ENCODE measurements at regions not wholly inside any gene's neighbourhood (a gene's known extent, or its start where the extent isn't known, plus 50 kb on each side); places are given as distances from the start of the nearest gene placed in this dataset.

DNA sequence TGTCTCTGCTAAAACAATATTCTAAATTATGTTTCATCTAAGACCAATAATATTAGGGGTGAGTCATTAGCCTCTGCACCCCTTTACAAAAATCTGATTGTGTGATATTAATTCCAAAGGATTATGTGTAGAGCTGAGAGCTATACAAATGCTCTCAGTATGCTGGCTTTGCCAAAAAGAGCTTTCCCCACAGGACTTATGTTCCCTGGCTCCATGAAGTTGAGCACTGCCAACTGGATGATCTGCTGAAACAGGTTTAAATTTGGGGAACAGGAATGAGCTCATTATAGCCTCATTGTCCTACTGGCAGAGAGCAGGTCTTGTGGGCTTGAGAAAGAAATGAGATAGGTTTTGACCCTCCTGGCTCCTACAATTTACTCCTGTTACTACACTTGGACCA lies 347.8 kb upstream of the LMCD1 start:
- Histone ChIP-seq H3K27me3 (ENCODE audit: control insufficient read depth, low read length) (no peaks in the 10 kb centered on the region), H3K4me1 (ENCODE audit: control insufficient read depth, low read length) (no peaks in the 10 kb centered on the region), H4K20me1 (ENCODE audit: control insufficient read depth, insufficient read depth, low read depth, low read length) (no peaks in the 10 kb centered on the region), H3K4me2 (ENCODE audit: low read length) (no peak overlapping the region), H3K9me3 (ENCODE audit: control insufficient read depth, insufficient read depth, low read length) (no peaks in the 10 kb centered on the region), H3F3A (ENCODE audit: control insufficient read depth, insufficient read depth) (no peaks in the 10 kb centered on the region), H3K79me2 (ENCODE audit: control insufficient read depth, low read length) (no peaks in the 10 kb centered on the region), H3K4me3 (ENCODE audit: low read length) (no peak overlapping the region), H3K27ac (ENCODE audit: low read depth, low read length) (no peak overlapping the region), H3K9me2 (replicated peaks; ENCODE audit: control insufficient read depth, low read length) (no peaks in the 10 kb centered on the region), H3K36me3 (ENCODE audit: control insufficient read depth, low read length) (no peaks in the 10 kb centered on the region)
- TF ChIP-seq EZH2phosphoT487 (IDR thresholded peaks at IDR 0.05; ENCODE audit: borderline replicate concordance, low read length) = no peak
- TF ChIP-seq, protein P1, sequence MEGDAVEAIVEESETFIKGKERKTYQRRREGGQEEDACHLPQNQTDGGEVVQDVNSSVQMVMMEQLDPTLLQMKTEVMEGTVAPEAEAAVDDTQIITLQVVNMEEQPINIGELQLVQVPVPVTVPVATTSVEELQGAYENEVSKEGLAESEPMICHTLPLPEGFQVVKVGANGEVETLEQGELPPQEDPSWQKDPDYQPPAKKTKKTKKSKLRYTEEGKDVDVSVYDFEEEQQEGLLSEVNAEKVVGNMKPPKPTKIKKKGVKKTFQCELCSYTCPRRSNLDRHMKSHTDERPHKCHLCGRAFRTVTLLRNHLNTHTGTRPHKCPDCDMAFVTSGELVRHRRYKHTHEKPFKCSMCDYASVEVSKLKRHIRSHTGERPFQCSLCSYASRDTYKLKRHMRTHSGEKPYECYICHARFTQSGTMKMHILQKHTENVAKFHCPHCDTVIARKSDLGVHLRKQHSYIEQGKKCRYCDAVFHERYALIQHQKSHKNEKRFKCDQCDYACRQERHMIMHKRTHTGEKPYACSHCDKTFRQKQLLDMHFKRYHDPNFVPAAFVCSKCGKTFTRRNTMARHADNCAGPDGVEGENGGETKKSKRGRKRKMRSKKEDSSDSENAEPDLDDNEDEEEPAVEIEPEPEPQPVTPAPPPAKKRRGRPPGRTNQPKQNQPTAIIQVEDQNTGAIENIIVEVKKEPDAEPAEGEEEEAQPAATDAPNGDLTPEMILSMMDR (IDR thresholded peaks at IDR 0.05; ENCODE audit: low read depth, low read length, poor library complexity, severe bottlenecking) = no peak

DNA sequence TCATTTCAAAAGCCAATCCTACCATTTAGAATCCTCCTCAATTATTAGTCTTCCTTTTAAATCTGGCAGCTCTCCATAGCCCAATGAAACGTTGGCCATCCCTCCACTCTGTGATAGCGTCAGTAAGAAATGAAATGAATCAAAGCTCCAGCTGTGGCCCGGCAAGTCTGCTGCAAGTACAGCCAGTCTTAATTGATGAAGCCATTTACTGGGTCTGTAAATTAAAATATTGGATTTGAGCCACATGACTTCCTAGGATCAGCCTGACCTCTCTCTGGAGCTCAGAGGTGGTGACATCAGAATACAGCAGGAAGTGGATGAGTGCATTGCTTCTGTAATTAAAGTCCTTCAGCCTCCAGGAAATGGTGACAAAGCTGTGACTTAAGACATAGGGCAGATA lies 347.0 kb upstream of the LMCD1 start:
- Histone ChIP-seq H3K36me3 (ENCODE audit: control insufficient read depth, low read length) (no peaks in the 10 kb centered on the region), H3K9me2 (replicated peaks; ENCODE audit: control insufficient read depth, low read length) (no peaks in the 10 kb centered on the region), H3K79me2 (ENCODE audit: control insufficient read depth, low read length) (no peaks in the 10 kb centered on the region), H3K4me1 (ENCODE audit: control insufficient read depth, low read length) (no peaks in the 10 kb centered on the region), H3F3A (ENCODE audit: control insufficient read depth, insufficient read depth) (no peaks in the 10 kb centered on the region), H4K20me1 (ENCODE audit: control insufficient read depth, insufficient read depth, low read depth, low read length) (no peaks in the 10 kb centered on the region), H3K27me3 (ENCODE audit: control insufficient read depth, low read length) (no peaks in the 10 kb centered on the region), H3K4me2 (ENCODE audit: low read length) (no peak overlapping the region), H3K9me3 (ENCODE audit: control insufficient read depth, insufficient read depth, low read length) (no peaks in the 10 kb centered on the region), H3K4me3 (ENCODE audit: low read length) (no peak overlapping the region), H3K27ac (ENCODE audit: low read depth, low read length) (no peak overlapping the region)
- TF ChIP-seq, protein P1 (IDR thresholded peaks at IDR 0.05; ENCODE audit: low read depth, low read length, poor library complexity, severe bottlenecking) = no peak

DNA sequence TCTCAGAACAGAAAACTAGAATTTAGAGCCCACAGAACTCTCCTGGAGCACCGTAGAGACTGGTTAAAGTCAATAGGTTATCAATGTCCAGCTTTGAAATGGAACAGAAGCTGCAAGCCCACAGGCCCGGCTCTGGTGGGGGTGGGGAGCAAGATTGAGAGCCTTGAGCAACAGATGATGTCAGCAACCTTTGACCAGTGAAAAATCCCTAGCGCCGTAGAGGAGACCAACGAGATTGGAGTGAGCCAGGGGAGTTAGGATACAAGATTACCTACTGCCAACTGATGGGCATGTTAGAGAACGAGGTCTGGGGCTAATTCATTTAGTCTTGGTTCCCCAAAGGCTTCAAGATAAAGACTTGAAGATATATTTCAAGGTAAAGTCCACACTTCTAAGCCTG lies 345.5 kb upstream of the LMCD1 start:
- H3K4me2 ChIP-seq (ENCODE audit: low read length) = no peak overlapping the region
- no peaks in the 10 kb centered on the region for H3K9me2 ChIP-seq (replicated peaks; ENCODE audit: control insufficient read depth, low read length)
- no peaks in the 10 kb centered on the region for H4K20me1 ChIP-seq (ENCODE audit: control insufficient read depth, insufficient read depth, low read depth, low read length)
- H3K4me3 ChIP-seq (ENCODE audit: low read length) = no peak overlapping the region
- H3K4me1 ChIP-seq (ENCODE audit: control insufficient read depth, low read length) = no peaks in the 10 kb centered on the region
- no peaks in the 10 kb centered on the region for H3K9me3 ChIP-seq (ENCODE audit: control insufficient read depth, insufficient read depth, low read length)
- H3K36me3 ChIP-seq (ENCODE audit: control insufficient read depth, low read length) = no peaks in the 10 kb centered on the region
- H3F3A ChIP-seq (ENCODE audit: control insufficient read depth, insufficient read depth) = no peaks in the 10 kb centered on the region
- no peaks in the 10 kb centered on the region for H3K27me3 ChIP-seq (ENCODE audit: control insufficient read depth, low read length)
- TF ChIP-seq, protein P1 (IDR thresholded peaks at IDR 0.05; ENCODE audit: low read depth, low read length, poor library complexity, severe bottlenecking) = no peak
- no peak for TF ChIP-seq EZH2phosphoT487 (IDR thresholded peaks at IDR 0.05; ENCODE audit: borderline replicate concordance, low read length)
- H3K79me2 ChIP-seq (ENCODE audit: control insufficient read depth, low read length) = no peaks in the 10 kb centered on the region
- no peak overlapping the region for H3K27ac ChIP-seq (ENCODE audit: low read depth, low read length)

DNA sequence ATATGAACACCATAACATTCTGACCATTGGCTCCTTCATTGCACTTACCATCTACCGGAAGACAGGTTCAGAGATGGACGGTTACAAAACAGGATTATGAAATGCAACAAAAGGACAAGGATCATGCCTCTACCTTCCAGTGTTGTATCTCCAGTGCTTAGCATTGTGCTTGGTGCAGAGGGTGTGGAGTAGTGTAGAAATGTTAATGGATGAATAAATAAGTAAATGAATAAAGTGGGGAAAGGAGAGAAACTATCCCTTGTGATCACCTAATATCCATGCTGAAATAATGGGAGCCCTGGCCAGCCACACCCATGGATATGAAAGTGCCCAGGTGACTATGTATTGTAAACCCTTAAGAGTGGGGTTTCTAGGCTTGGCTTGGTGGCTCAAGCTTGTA lies 344.8 kb upstream of the LMCD1 start:
- H4K20me1 ChIP-seq (ENCODE audit: control insufficient read depth, insufficient read depth, low read depth, low read length) = no peaks in the 10 kb centered on the region
- H3K4me1 ChIP-seq (ENCODE audit: control insufficient read depth, low read length) = no peaks in the 10 kb centered on the region
- no peaks in the 10 kb centered on the region for H3K79me2 ChIP-seq (ENCODE audit: control insufficient read depth, low read length)
- H3K36me3 ChIP-seq (ENCODE audit: control insufficient read depth, low read length) = no peaks in the 10 kb centered on the region
- no peaks in the 10 kb centered on the region for H3F3A ChIP-seq (ENCODE audit: control insufficient read depth, insufficient read depth)
- no peak overlapping the region for H3K4me3 ChIP-seq (ENCODE audit: low read length)
- H3K9me2 ChIP-seq (replicated peaks; ENCODE audit: control insufficient read depth, low read length) = no peaks in the 10 kb centered on the region
- no peak overlapping the region for H3K4me2 ChIP-seq (ENCODE audit: low read length)
- no peaks in the 10 kb centered on the region for H3K9me3 ChIP-seq (ENCODE audit: control insufficient read depth, insufficient read depth, low read length)
- no peaks in the 10 kb centered on the region for H3K27me3 ChIP-seq (ENCODE audit: control insufficient read depth, low read length)
- no peak for TF ChIP-seq EZH2phosphoT487 (IDR thresholded peaks at IDR 0.05; ENCODE audit: borderline replicate concordance, low read length)
- TF ChIP-seq, protein P1 (IDR thresholded peaks at IDR 0.05; ENCODE audit: low read depth, low read length, poor library complexity, severe bottlenecking) = no peak
- H3K27ac ChIP-seq (ENCODE audit: low read depth, low read length) = no peak overlapping the region

All from DOHH2 (cell line).